Superior temporal gyrus (tissue), 1 donor: ENCODE measurements at regions not wholly inside any gene's neighbourhood (a gene's known extent, or its start where the extent isn't known, plus 50 kb on each side); places are given as distances from the start of the nearest gene placed in this dataset.
A peak's percentile ranks its signal among the peaks of the same experiment; 100 is the strongest.
"Not testable (repeated sequence)": the region's sequence is repeated elsewhere in the genome, so short reads cannot be mapped to it uniquely, and the experiment has no call there.

Source experiments
- DNase-seq: peaks from one replicate; pipeline ENCODE4 v3.0.0-alpha.2; 2016; ENCODE audit errors: extremely low spot score

GRCh38 chr5:174550026-174550425, 174.4 kb upstream of the MSX2 start:
- DNase-seq: no peak

GRCh38 chr5:174552428-174552827, 172.0 kb upstream of the MSX2 start:
- DNase-seq: no peak

- DNase-seq: no peak
These were observed 170.8 kb upstream of the MSX2 start for GRCh38 chr5:174553556-174553955.

GRCh38 chr5:174555726-174556125, 168.7 kb upstream of the MSX2 start:
- DNase-seq: no peak

- DNase-seq: no peak
These were observed 167.6 kb upstream of the MSX2 start for GRCh38 chr5:174556756-174557155.

GRCh38 chr5:174558190-174558589, 166.2 kb upstream of the MSX2 start:
- no peak for DNase-seq

GRCh38 chr5:174559141-174559540, 165.2 kb upstream of the MSX2 start:
- no peak for DNase-seq

- no peak for DNase-seq
These were observed 164.8 kb upstream of the MSX2 start for GRCh38 chr5:174559566-174560090.

GRCh38 chr5:174560861-174561260, 163.5 kb upstream of the MSX2 start:
- DNase-seq: no peak

GRCh38 chr5:174563040-174563439, 161.3 kb upstream of the MSX2 start:
- not testable (repeated sequence) for DNase-seq

- no peak for DNase-seq
These were observed 160.5 kb upstream of the MSX2 start for GRCh38 chr5:174563899-174564298.

GRCh38 chr5:174567506-174568141, 156.8 kb upstream of the MSX2 start:
- DNase-seq: no peak

GRCh38 chr5:174570662-174571061, 153.7 kb upstream of the MSX2 start:
- no peak for DNase-seq

GRCh38 chr5:174571662-174572397, 152.6 kb upstream of the MSX2 start:
- DNase-seq: peak; percentile 75

GRCh38 chr5:174572591-174572990, 151.8 kb upstream of the MSX2 start:
- no peak for DNase-seq

- DNase-seq: no peak
These were observed 151.0 kb upstream of the MSX2 start for GRCh38 chr5:174573221-174573994.

- no peak for DNase-seq
These were observed 149.3 kb upstream of the MSX2 start for GRCh38 chr5:174575043-174575442.

- DNase-seq: no peak
These were observed 148.3 kb upstream of the MSX2 start for GRCh38 chr5:174576042-174576441.

- DNase-seq: peak; percentile 26
These were observed 142.9 kb upstream of the MSX2 start for GRCh38 chr5:174581479-174581878.

GRCh38 chr5:174581894-174582293, 142.5 kb upstream of the MSX2 start:
- DNase-seq: no peak

GRCh38 chr5:174583071-174583470, 141.3 kb upstream of the MSX2 start:
- no peak for DNase-seq

GRCh38 chr5:174585472-174585871, 138.9 kb upstream of the MSX2 start:
- no peak for DNase-seq
